Iris pigment epithelial cell (primary cell): ENCODE measurements at regions not wholly inside any gene's neighbourhood (a gene's known extent, or its start where the extent isn't known, plus 50 kb on each side); places are given as distances from the start of the nearest gene placed in this dataset.

Experiments used
- DNase-seq: peaks from one replicate; pipeline ENCODE4 v3.0.0-alpha.2; 2011; ENCODE audit warnings: low read depth

DNA sequence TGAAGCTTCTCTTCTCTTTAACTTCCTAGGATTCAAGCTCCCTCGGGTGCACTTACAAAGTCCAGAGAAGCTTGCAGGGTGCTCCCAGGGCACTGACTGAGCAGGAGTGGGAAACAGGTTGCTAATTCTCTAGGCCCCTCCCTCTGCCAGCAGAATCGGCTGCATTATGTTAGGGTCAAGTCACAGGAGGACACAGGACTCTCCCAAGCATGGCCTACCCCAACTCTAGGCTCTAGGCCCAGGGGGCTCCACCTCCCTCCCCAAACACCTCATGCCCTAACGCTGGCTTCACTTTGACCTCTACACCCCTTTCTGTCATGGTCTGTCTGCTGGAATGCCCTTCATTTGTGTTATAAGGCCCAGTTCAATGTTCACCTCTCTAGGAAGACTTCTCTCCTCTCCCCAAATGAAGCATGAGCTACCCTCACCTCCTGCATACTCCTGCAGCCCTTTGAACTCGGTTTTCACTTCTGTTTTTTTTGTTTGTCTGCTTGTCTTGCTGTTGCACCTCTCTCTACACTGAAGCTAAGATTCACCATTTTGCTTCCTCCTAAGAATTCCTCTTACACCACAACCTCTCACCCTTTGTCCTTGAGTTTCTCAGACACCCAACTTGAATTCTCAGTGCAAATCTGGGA lies 521.8 kb upstream of the ID2 start:
- no peak for DNase-seq

GRCh38 chr2:8160959-8161358 lies 520.9 kb upstream of the ID2 start:
- DNase-seq, result no peak

- no peak for DNase-seq
Measured at GRCh38 chr2:8162552-8162951, 519.3 kb upstream of the ID2 start.

DNA sequence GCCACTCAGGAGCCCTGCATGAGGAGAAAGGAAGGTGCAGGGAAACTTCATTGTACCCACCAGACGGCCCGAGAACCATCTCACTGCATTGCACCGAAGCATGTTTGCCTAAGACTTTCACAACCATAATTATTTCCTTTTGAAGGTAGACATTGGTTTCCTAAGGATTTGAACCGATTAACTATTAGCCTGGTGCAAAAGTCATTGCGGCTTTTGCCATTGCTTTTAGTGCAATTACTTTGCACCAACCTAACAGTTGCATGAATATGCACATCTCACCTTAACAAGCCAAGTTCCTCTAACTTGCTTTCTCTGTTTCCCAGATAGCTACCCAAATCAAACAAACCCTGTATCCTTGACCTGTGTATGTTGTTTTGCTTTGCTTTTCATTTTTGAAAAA lies 516.3 kb upstream of the ID2 start:
- DNase-seq, result no peak

- no peak for DNase-seq
Measured at GRCh38 chr2:8168022-8168717, 513.7 kb upstream of the ID2 start.

DNA sequence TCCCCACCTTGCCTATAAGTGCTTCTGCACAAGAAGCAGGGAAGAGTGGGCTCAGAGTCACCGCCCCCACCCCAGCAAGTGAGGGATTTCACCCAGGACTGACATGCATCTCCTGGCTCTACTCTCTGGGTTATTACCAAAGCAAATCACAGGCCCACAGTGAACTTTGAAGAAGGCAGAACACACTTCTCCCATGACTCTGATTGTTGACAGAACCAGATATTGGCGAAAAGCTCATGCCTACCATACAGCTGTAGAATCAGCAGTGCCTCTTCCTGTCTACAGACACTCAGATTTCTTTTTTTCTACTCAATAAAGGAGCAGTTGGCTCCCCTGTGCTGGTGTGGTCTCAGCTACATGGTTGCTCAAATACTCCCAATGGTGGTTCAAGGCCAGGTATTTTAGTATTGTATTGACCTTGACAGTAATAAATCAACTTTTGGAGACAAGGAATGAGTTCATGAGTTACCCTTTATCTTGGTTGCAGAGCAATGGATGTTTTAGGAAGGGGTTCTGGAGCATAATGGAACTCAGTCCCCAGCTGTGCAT lies 512.9 kb upstream of the ID2 start:
- DNase-seq, result no peak

GRCh38 chr2:8169443-8169842 lies 512.4 kb upstream of the ID2 start:
- peak; percentile 77 for DNase-seq

DNA sequence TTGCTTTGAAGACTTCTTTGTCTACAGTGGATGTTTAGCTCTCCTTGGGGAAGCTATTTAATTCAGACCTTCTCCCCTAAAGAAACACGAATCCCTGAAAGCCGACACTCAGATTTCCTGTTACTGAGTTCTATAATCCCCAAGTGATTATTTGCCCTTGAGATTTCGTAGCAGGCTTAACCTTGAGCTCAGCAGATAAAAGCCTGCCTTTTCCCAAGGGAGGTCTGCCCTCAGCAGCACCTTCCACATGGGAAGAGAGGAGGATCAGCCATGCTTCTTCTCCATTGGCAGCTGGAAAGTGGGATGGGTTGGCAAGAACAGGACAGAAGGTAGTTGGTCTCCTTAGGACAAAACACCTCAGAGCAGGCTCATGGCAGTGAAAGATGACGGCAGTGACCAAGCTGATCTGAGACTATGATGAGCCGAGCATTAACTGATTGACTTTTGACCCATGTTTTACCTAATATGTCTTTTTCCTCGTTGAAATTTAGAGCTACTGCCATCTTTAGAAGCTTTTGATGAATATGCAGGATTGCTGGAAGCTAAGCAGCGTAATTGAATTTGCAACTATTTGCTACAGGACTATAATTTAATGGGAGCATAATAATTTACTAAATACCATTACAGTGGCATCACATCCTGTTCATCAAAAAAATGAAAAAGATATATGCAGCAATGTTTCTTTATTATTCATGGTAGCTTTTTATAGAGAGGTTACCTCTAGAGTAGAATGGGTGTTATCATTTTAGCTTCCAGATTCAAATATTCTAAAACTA lies 511.1 kb upstream of the ID2 start:
- no peak for DNase-seq

- DNase-seq, result peak; percentile 13
Measured at GRCh38 chr2:8171608-8172007, 510.2 kb upstream of the ID2 start.

GRCh38 chr2:8172661-8173060 lies 509.2 kb upstream of the ID2 start:
- DNase-seq, result no peak

DNA sequence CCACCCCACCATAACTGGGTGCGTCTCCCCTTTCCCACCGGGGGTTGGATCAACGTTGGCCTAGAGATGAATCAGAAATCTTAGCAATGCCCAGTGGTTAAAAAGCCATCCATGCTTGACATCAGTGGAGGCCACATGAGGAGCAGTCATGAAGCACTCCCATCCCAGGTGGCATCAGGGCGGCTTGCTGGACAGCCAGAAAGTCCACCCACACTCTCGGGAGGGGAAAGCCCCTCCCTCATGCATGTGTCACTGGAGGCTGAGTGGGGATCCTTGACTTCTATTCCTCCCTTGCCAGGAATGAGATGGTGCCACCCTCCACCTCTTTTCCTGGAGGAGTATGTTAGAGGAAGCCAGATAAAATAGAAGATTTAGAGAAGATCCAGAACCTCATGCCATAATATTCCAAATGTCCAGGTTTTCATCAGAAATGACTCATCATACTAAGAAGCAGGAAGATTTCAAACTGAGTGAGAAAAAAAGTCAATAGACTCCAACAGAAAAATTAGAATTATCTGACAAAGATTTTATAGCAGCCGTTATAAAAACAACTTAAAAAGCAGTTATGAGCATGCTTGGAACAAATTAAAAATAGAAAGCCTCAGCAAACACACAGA lies 507.1 kb upstream of the ID2 start:
- DNase-seq, result no peak

- no peak for DNase-seq
Measured at GRCh38 chr2:8176887-8177286, 505.0 kb upstream of the ID2 start.

DNA sequence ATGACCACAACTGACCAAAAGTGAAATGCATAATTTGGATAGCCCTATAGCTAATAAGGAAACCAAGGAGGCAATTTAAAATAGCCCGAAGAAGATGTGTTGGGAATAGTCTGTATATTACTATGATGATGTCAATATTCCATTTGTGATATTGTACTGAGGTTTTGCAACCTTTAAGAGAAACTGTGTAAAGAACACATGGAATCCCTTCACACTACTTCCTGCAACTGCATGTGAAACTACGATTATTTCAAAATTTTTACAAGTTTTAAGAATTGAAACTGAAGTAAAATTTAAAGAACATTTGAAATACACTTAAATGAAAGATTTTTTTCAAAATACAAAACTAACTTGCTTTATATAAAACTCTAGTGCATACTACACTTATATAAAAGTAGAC lies 504.3 kb upstream of the ID2 start:
- no peak for DNase-seq

DNA sequence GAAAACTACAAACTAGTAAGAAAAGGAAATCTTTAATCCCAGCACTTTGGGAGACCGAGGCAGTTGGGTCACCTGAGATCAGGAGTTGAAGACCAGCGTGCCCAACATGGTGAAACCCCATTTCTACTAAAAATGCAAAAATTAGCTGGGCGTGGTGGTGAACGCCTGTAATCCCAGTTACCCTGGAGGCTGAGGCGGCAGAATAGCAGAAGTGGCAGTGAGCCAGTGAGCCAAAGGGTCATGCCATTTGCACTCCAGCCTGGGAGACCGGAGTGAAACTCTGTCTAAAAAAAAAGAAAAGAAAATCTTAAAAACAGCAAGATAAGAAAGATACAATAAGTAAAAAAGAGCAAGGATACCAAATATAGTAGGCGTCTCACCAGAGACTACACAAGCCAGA lies 502.9 kb upstream of the ID2 start:
- DNase-seq, result no peak

GRCh38 chr2:8189316-8189715 lies 492.5 kb upstream of the ID2 start:
- no peak for DNase-seq

DNA sequence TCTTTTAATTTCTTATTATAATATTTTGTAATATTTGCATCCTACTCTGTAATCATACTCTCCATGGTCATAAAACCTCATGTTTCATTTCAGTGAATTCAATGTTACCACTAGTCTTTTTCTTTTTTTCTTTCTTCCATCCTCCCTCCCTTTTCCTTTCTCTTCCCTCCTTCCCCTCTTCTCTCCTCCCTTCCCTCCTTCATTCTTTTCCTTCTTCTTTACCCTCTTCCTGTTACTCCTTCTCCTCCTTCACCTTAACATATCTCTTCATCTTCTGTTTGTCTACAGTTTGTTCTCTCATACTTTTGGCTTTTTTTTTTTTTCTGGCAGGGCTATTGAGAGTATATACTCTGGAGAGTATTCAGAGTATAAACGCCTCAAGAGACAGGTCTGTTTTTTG lies 491.6 kb upstream of the ID2 start:
- no peak for DNase-seq

DNA sequence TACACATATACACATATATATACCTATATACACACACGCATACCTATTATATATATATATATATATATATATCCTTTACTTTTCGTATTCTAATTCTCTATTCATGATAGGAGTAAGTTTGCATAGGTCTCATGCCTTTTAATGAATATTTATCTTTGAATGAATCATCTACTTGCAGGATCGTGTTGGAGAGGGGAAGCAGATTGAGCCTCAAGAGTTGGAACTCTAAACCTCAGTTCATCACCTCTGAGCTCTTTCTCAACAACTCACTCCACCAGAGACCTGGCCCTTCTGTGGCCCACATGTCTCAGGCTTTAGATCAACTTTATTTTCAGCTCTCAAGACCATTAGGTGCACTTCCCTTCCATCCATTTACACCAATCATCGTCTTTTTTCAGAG lies 490.4 kb upstream of the ID2 start:
- DNase-seq, result no peak

- DNase-seq, result no peak
Measured at GRCh38 chr2:8193146-8193545, 488.7 kb upstream of the ID2 start.

DNA sequence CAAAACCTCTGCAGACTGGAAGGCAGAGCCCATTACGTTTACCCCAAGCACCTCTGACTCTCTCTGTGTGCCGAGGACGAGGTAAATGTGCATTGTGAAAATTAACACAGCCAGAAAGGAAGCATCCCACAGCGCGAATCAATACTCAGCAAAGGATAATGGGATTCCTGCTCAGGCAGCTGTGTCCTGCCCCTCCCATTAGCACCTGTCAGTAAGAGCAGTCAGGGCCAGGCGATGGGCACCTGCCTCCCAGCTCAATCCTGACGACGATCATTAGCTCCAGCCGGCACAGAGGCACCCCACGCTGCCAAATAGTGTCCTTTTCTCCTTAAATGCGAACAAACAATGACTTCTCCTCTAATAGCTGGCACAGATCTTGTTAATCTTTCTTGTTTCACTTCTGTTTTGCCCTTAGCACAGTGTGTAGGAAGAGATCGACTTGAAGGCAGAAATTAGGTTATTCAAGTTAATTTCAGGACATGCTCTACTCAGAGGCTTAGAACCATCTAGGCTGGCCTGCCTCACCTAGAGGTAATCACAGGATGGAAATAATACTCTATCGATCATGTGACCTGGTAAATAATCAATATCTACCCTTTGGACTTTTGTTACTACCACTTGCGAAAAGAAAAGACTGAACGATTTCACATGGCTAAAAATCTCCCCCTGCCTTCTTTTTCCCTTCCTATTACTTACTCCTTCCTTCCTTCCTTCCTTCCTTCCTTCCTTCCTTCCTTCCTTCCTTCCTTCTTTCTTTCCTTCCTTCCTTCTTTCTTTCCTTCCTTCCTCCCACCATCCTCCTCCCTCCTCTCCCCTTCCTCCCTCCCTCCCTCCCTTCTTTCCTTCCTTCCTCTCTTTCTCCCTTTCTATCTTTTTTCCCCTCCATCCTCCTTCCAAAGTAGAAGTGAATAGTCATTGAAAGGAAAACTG lies 487.9 kb upstream of the ID2 start:
- no peak for DNase-seq

DNA sequence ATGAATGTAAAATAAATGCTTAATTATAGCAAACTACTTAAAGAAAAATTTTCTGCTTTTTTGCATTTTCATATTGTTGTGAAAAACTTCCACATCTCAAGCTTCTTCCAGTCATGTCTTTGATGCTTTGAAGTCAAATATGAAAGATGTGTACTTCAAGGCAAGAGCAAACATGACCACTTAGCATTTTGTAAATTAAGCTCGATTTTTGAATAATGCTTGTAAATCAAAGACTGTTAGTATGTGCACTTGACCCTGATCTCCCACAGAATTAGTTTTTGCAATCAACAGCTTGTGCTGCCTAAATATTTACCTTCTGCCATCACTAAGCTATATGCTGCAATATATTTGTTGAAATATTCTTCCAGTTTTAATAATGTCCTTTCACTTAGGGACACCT lies 486.1 kb upstream of the ID2 start:
- no peak for DNase-seq

- no peak for DNase-seq
Measured at GRCh38 chr2:8196316-8196715, 485.5 kb upstream of the ID2 start.

DNA sequence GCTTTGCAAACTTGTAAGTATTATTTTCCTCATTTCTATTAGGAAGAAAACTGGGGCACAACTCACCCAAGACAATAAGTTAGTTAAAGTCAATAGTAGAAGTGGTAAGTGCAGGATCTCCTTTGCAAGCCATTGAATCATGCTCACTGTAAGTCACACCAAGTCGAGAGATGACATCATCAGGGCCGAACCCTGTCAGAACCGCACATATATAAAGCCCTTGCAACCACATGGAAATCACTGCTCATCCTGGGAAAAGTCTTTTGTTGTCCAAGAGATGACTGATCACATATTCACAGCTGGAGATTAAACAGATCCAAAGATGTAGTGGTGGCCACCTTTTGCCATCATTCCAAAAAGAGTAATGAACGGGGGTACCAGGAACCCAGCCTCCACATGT lies 484.8 kb upstream of the ID2 start:
- no peak for DNase-seq
